ENCODE measurements at regions not wholly inside any gene's neighbourhood (a gene's known extent, or its start where the extent isn't known, plus 50 kb on each side); places are given as distances from the start of the nearest gene placed in this dataset.

- TF ChIP-seq CTCF (IDR thresholded peaks at IDR 0.05) (no peak), JUN (IDR thresholded peaks at IDR 0.05) (no peak), CEBPB (IDR thresholded peaks at IDR 0.05) (no peak), EP300 (IDR thresholded peaks at IDR 0.05) (no peak), RFX5 (IDR thresholded peaks at IDR 0.05) (no peak), MAFK (IDR thresholded peaks at IDR 0.05; ENCODE audit: partially characterized antibody) (no peak), GATA3 (IDR thresholded peaks at IDR 0.05; ENCODE audit: borderline replicate concordance) (no peak), NR3C1 (IDR thresholded peaks at IDR 0.05) (no peak), RAD21 (conservative IDR thresholded peaks at IDR 0.05 in 1 of 2, IDR thresholded peaks at IDR 0.05 in 1 of 2) (no peak), TFCP2L1 (CRISPR knock-in tag; IDR thresholded peaks at IDR 0.05) (no peak), REST (IDR thresholded peaks at IDR 0.05) (no peak), CBX2 (IDR thresholded peaks at IDR 0.05; ENCODE audit: borderline replicate concordance, low read depth) (no peak)
Observed at GRCh38 chr16:60432472-60432871, 1603.8 kb downstream of the CDH8 start.
